ENCODE measurements at regions not wholly inside any gene's neighbourhood (a gene's known extent, or its start where the extent isn't known, plus 50 kb on each side); places are given as distances from the start of the nearest gene placed in this dataset.
A peak's percentile ranks its signal among the peaks of the same experiment; 100 is the strongest.

DNA sequence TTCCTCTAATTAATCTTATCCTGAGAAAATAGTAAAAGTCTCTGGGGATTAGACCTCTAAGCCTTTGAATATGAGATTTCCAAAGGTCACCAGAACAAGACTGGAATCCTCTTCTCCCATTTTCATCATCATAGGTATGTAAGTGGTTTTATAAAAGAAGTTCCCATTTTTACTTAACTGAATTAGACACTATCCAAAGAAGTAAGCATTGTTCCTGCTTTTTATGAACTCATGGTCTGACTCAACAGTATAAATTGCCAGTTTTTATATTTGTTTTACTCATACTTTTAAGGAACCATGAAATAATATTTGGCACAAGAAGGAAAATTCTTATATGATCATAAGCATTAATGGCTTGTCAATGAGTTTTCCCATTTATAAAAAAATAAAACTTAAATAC lies 167.1 kb upstream of the ADRA1B start:
- no peak for DNase-seq (ENCODE audit: low read depth)
- TF ChIP-seq, protein P1, sequence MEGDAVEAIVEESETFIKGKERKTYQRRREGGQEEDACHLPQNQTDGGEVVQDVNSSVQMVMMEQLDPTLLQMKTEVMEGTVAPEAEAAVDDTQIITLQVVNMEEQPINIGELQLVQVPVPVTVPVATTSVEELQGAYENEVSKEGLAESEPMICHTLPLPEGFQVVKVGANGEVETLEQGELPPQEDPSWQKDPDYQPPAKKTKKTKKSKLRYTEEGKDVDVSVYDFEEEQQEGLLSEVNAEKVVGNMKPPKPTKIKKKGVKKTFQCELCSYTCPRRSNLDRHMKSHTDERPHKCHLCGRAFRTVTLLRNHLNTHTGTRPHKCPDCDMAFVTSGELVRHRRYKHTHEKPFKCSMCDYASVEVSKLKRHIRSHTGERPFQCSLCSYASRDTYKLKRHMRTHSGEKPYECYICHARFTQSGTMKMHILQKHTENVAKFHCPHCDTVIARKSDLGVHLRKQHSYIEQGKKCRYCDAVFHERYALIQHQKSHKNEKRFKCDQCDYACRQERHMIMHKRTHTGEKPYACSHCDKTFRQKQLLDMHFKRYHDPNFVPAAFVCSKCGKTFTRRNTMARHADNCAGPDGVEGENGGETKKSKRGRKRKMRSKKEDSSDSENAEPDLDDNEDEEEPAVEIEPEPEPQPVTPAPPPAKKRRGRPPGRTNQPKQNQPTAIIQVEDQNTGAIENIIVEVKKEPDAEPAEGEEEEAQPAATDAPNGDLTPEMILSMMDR (IDR thresholded peaks at IDR 0.05; ENCODE audit: low read length, missing control alignments) = no peak
- H3K4me3 ChIP-seq (replicated peaks; ENCODE audit: low read depth, low read length) = no peak overlapping the region

DNA sequence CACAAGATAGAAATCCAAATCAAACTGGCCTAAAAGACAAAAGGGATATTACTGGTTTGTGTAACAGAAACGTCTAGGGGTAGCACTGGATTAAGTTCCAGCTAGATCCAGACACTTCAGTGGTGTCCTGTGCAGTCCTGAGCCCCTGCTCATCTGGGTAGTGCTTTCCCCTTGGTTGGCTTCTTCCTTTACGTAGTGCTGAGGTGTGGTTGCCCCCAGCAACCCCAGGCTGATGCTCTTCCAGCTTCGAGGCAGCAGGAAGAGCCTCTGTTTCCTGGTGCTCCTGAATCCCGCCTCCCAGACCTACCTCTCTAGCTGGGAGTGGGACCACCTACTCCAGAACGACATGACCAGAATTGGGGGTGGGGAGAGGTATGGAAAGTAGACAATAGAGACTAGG lies 166.1 kb upstream of the ADRA1B start:
- TF ChIP-seq, protein P1 (IDR thresholded peaks at IDR 0.05; ENCODE audit: low read length, missing control alignments) = no peak
- H3K4me3 ChIP-seq (replicated peaks; ENCODE audit: low read depth, low read length) = no peak overlapping the region
- DNase-seq (ENCODE audit: low read depth) = no peak

DNA sequence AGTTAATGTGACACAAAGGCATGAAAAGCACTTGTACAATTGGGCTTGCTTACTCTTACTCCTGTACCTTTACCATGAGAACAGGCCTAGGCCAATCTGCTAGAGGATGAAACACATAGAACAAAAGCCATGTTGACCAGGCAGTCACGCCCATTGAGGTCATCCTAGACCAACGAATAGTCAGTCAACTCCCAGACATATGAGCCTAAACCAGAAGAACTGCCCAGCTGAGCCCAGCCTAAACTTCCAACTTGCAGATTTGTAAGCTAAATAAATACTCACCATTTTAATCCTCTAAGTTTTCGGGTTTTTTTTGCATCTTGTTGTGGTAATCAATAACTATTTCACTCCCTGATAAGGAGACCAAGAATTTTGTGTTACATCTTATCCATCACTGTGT lies 164.8 kb upstream of the ADRA1B start:
- H3K4me3 ChIP-seq (replicated peaks; ENCODE audit: low read depth, low read length) = no peak overlapping the region
- no peak for DNase-seq (ENCODE audit: low read depth)
- TF ChIP-seq, protein P1 (IDR thresholded peaks at IDR 0.05; ENCODE audit: low read length, missing control alignments) = no peak

DNA sequence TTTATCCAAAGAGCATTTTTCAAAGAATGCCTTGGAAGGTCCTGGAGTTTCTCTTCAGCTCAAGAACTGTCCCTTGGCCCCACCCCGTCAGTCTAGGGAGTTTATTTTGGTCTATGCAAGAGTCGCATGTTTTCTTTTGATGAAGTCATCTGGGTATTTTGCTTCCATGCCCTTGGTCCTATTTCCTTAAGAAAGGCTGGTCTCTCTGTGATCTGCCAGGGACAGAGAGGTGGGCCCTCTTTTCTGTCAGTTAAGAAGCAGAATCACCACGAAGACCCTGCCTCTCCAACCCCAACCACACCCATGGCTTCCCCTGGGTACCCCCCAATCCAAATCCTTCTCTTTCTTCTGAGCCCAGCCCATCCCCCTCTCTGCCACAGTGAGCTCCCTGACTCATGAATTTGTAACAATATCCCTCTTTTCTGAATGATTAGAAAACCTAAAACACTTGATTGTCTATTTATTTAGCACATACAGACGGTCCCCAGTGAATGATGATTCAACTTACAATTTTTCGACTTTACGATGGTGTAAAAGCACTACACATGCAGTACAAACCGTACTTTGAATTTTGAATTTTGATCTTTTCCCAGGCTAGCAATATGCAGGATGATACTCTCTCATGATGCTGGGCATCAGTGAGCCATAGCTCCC lies 163.5 kb upstream of the ADRA1B start:
- no peak for DNase-seq (ENCODE audit: low read depth)
- TF ChIP-seq, protein P1 (IDR thresholded peaks at IDR 0.05; ENCODE audit: low read length, missing control alignments) = no peak
- no peak overlapping the region for H3K4me3 ChIP-seq (replicated peaks; ENCODE audit: low read depth, low read length)

DNA sequence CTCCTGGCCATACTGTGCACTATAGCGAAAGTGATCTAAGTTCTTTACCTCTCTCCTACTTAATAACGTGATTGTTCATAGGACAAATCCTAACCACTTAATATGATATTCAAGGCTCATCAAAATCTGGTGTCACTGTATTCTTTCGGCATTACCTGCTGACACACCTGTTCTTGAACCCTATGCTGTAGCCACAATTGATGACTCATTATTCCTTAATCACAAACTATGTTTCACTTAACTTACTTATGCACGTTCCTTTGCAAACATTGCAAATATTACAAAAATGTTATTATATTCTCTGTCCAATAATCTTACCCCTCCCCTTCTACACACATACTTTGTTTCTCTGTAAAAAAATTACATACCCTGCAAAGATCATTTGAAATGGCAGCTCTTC lies 158.1 kb upstream of the ADRA1B start:
- DNase-seq (ENCODE audit: low read depth) = no peak
- no peak overlapping the region for H3K4me3 ChIP-seq (replicated peaks; ENCODE audit: low read depth, low read length)
- TF ChIP-seq, protein P1 (IDR thresholded peaks at IDR 0.05; ENCODE audit: low read length, missing control alignments) = no peak

DNA sequence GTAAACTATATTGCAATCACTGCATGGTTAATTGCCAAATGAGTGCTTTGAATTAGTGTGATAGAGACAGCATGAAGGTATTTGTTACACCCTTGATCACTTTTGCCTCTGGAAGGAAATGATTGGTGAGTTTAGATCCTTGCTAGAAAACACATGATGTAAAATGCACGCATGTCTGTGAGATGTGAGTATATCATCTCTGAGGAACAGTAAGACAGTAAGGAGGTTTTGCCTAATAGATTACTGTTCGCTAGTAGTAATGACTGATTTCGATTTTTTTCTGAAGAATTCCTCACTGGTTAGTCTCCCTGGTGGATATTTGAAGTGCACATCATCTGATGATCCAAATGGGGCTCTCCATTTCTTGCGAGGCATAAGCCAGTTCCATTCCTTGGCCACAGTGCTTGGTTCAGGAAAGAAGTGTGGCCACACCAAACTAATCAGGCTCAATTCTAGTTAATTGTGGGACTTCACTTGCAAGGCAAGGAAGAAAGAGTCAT lies 156.4 kb upstream of the ADRA1B start:
- TF ChIP-seq, protein P1 (IDR thresholded peaks at IDR 0.05; ENCODE audit: low read length, missing control alignments) = no peak
- H3K4me3 ChIP-seq (replicated peaks; ENCODE audit: low read depth, low read length) = no peak overlapping the region
- DNase-seq (ENCODE audit: low read depth) = no peak

DNA sequence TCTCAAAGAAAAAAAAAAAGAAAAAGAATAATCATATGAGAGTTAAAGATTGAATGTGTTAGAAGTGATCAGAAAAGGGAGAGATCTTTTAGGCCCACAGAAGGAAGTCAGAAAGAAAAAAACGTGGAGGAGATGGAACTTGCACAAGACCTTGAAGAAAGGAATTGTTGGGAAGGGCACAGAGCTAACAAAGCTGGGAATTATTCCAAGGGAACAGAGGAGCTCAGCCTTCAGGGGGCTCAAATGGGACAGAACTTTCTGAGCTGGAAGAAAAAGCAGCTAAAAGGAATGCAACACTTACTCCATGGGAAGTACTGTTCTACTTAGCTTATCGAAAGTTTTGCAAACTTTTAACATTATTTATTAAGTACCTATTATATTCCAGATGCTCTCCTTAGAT lies 153.4 kb upstream of the ADRA1B start:
- TF ChIP-seq, protein P1 (IDR thresholded peaks at IDR 0.05; ENCODE audit: low read length, missing control alignments) = no peak
- no peak overlapping the region for H3K4me3 ChIP-seq (replicated peaks; ENCODE audit: low read depth, low read length)
- DNase-seq (ENCODE audit: low read depth) = peak; percentile 40
